ENCODE measurements at regions not wholly inside any gene's neighbourhood (a gene's known extent, or its start where the extent isn't known, plus 50 kb on each side); places are given as distances from the start of the nearest gene placed in this dataset.

- no peak overlapping the region for H3K4me3 ChIP-seq (ENCODE audit: low read depth, low read length)
- no peak for DNase-seq (ENCODE audit: low read depth)
- TF ChIP-seq, protein P1, sequence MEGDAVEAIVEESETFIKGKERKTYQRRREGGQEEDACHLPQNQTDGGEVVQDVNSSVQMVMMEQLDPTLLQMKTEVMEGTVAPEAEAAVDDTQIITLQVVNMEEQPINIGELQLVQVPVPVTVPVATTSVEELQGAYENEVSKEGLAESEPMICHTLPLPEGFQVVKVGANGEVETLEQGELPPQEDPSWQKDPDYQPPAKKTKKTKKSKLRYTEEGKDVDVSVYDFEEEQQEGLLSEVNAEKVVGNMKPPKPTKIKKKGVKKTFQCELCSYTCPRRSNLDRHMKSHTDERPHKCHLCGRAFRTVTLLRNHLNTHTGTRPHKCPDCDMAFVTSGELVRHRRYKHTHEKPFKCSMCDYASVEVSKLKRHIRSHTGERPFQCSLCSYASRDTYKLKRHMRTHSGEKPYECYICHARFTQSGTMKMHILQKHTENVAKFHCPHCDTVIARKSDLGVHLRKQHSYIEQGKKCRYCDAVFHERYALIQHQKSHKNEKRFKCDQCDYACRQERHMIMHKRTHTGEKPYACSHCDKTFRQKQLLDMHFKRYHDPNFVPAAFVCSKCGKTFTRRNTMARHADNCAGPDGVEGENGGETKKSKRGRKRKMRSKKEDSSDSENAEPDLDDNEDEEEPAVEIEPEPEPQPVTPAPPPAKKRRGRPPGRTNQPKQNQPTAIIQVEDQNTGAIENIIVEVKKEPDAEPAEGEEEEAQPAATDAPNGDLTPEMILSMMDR (IDR thresholded peaks at IDR 0.05; ENCODE audit: insufficient read depth, low read depth, low read length): no peak
These were observed 507.5 kb upstream of the FSHR start for GRCh38 chr2:49661809-49662208.

- TF ChIP-seq, protein P1 (IDR thresholded peaks at IDR 0.05; ENCODE audit: insufficient read depth, low read depth, low read length): no peak
- no peak overlapping the region for H3K4me3 ChIP-seq (ENCODE audit: low read depth, low read length)
- DNase-seq (ENCODE audit: low read depth): no peak
These were observed 502.5 kb upstream of the FSHR start for GRCh38 chr2:49656853-49657252.

DNA sequence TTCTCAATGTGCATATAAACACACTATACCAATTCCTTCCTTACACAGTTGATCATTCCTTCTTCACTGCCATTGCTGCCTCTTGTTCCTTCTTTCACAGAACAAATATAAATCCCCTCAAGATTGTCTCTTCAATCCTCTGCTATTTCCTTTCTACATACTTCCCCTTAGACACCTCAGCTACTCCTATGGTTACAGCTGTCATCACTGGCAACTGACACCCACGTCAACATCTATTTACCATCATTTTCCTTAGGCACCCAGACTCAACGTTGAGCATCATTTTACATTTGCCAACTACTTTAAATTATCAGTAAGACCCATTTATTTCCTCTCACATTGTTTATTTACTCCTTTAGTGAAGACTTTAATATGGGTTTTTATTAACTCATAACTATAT is 488.8 kb upstream of the FSHR start:
- no peak for DNase-seq (ENCODE audit: low read depth)
- H3K4me3 ChIP-seq (ENCODE audit: low read depth, low read length): no peak overlapping the region
- TF ChIP-seq, protein P1 (IDR thresholded peaks at IDR 0.05; ENCODE audit: insufficient read depth, low read depth, low read length): no peak

DNA sequence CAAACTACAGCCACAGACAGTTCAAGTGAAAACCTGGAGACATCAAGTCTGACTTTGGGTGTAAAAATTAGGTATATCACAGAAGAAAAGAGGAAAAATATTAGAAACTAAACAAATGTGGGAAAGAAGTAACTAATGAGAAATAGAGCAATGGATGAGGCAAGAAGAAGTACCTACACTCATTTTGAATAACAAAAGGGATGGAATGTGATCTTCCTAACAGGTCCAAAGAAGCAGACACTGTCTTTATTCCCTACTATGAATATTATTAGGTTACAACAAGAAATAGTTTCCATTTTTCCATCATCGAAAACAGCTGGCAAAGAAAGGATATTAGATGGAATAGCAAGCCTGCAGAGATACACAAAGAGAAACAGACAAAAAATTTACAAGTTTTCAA is 486.3 kb upstream of the FSHR start:
- TF ChIP-seq, protein P1 (IDR thresholded peaks at IDR 0.05; ENCODE audit: insufficient read depth, low read depth, low read length): no peak
- no peak for DNase-seq (ENCODE audit: low read depth)
- H3K4me3 ChIP-seq (ENCODE audit: low read depth, low read length): no peak overlapping the region

DNA sequence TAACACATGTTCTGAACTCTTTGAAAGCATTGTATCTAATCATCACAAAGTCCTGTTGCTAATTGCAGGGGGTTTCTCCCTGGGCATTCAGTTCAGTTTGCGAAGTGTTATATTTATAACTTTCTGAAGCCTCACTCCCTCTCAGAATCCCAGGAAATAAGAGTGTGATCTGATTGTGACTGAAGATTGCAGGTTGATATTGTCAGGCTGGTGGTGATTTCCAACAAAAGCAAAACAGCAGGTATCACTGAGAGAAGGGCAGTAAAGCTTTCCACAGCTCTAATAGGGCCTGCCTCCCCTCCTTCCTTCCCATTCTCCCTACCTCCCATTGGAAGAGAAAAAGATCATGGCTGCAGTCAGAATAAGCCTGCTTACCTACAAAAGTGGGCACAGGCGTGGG is 466.7 kb upstream of the FSHR start:
- TF ChIP-seq, protein P1 (IDR thresholded peaks at IDR 0.05; ENCODE audit: insufficient read depth, low read depth, low read length): no peak
- H3K4me3 ChIP-seq (ENCODE audit: low read depth, low read length): no peak overlapping the region
- no peak for DNase-seq (ENCODE audit: low read depth)

DNA sequence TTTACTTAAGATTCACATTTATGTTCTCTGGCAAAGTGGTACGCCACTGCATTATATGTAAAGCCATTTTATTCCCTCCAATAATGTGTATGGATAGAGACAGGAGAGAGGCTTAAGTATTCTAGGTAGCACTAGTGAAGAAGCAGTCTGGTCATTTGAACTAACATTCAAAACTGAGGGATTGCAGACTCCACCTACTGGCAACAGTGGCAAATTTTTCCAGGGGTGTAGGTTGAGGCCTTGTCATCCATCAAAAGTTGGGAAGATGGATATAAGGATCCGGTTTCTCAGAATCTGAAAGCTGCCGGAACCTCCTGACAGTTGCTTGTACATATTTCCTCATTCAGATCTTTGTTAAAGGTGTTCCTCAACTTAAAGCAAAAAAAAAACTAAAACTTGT is 465.5 kb upstream of the FSHR start:
- no peak for DNase-seq (ENCODE audit: low read depth)
- H3K4me3 ChIP-seq (ENCODE audit: low read depth, low read length): no peak overlapping the region
- TF ChIP-seq, protein P1 (IDR thresholded peaks at IDR 0.05; ENCODE audit: insufficient read depth, low read depth, low read length): no peak

GRCh38 chr2:49618491-49618890 is 464.2 kb upstream of the FSHR start:
- TF ChIP-seq, protein P1 (IDR thresholded peaks at IDR 0.05; ENCODE audit: insufficient read depth, low read depth, low read length): no peak
- H3K4me3 ChIP-seq (ENCODE audit: low read depth, low read length): no peak overlapping the region
- DNase-seq (ENCODE audit: low read depth): no peak

All from fibroblast of villous mesenchyme (primary cell).